ENCODE measurements at regions not wholly inside any gene's neighbourhood (a gene's known extent, or its start where the extent isn't known, plus 50 kb on each side); places are given as distances from the start of the nearest gene placed in this dataset.
"Not testable (repeated sequence)": the region's sequence is repeated elsewhere in the genome, so short reads cannot be mapped to it uniquely, and the experiment has no call there.

GRCh38 chr20:54820392-54820791, 345.0 kb downstream of the DOK5 start:
- POLR2A ChIA-PET = no interaction called here
- no peak for DNase-seq
- no peaks in the 10 kb centered on the region for H3K36me3 Mint-ChIP-seq
- no peak overlapping the region for H3K27ac Mint-ChIP-seq
- H3K4me1 Mint-ChIP-seq = no peaks in the 10 kb centered on the region
- H3K9me3 Mint-ChIP-seq = no peaks in the 10 kb centered on the region
- peaks cover 0 to 10% (median 6%) of the 10 kb centered on the region in 5 donors for H3K27me3 Mint-ChIP-seq
- ATAC-seq = no peak
- no peak overlapping the region for H3K4me3 Mint-ChIP-seq

- no peaks in the 10 kb centered on the region for H3K4me1 Mint-ChIP-seq
- H3K27me3 Mint-ChIP-seq = peaks cover 0 to 13% (median 7%) of the 10 kb centered on the region in 5 donors
- POLR2A ChIA-PET = no interaction called here
- ATAC-seq (no peak), DNase-seq (no peak)
- H3K9me3 Mint-ChIP-seq = peaks cover 0 to 6% (median 0%) of the 10 kb centered on the region in 9 donors
- no peak overlapping the region for H3K27ac Mint-ChIP-seq
- no peak overlapping the region for H3K4me3 Mint-ChIP-seq
- H3K36me3 Mint-ChIP-seq = no peaks in the 10 kb centered on the region
These were observed 331.1 kb downstream of the DOK5 start for GRCh38 chr20:54806462-54806861.

- POLR2A ChIA-PET = no interaction called here
These were observed 319.5 kb downstream of the DOK5 start for GRCh38 chr20:54794874-54795273.

GRCh38 chr20:54794110-54794509, 318.7 kb downstream of the DOK5 start:
- ATAC-seq (no peak), DNase-seq (no peak)
- POLR2A ChIA-PET = no interaction called here
- no peaks in the 10 kb centered on the region for H3K4me1 Mint-ChIP-seq
- H3K9me3 Mint-ChIP-seq = peaks cover 0 to 35% (median 12%) of the 10 kb centered on the region in 9 donors
- H3K27ac Mint-ChIP-seq = no peak overlapping the region
- H3K4me3 Mint-ChIP-seq = no peak overlapping the region
- H3K27me3 Mint-ChIP-seq = peaks cover 0 to 2% (median 0%) of the 10 kb centered on the region in 5 donors
- H3K36me3 Mint-ChIP-seq = no peaks in the 10 kb centered on the region

More at GRCh38 chr20:54794874-54795273, 319.5 kb downstream of the DOK5 start:
- no peaks in the 10 kb centered on the region for H3K36me3 Mint-ChIP-seq
- no peak overlapping the region for H3K27ac Mint-ChIP-seq
- peaks cover 0 to 28% (median 9%) of the 10 kb centered on the region in 9 donors for H3K9me3 Mint-ChIP-seq
- DNase-seq (no peak), ATAC-seq (no peak)
- H3K4me1 Mint-ChIP-seq = no peaks in the 10 kb centered on the region
- H3K4me3 Mint-ChIP-seq = no peak overlapping the region
- peaks cover 0 to 2% (median 0%) of the 10 kb centered on the region in 5 donors for H3K27me3 Mint-ChIP-seq

- Mint-ChIP-seq H3K4me3 (no peak overlapping the region), H3K27me3 (peaks cover 0 to 2% (median 0%) of the 10 kb centered on the region in 5 donors), H3K27ac (no peak overlapping the region), H3K4me1 (no peaks in the 10 kb centered on the region), H3K36me3 (no peaks in the 10 kb centered on the region), H3K9me3 (peaks cover 4 to 42% (median 18%) of the 10 kb centered on the region in 9 donors)
- no peak for DNase-seq
- ATAC-seq = no peak
- POLR2A ChIA-PET = no interaction called here
These were observed 318.0 kb downstream of the DOK5 start for GRCh38 chr20:54793291-54793992.

- Mint-ChIP-seq H3K4me3 (no peak overlapping the region), H3K27ac (no peak overlapping the region), H3K27me3 (no peaks in the 10 kb centered on the region), H3K4me1 (no peaks in the 10 kb centered on the region), H3K9me3 (peaks cover 4 to 44% (median 21%) of the 10 kb centered on the region in 9 donors), H3K36me3 (no peaks in the 10 kb centered on the region)
- DNase-seq = no peak
- POLR2A ChIA-PET = no interaction called here
- ATAC-seq = no peak
These were observed 317.3 kb downstream of the DOK5 start for GRCh38 chr20:54792688-54793087.

DNA sequence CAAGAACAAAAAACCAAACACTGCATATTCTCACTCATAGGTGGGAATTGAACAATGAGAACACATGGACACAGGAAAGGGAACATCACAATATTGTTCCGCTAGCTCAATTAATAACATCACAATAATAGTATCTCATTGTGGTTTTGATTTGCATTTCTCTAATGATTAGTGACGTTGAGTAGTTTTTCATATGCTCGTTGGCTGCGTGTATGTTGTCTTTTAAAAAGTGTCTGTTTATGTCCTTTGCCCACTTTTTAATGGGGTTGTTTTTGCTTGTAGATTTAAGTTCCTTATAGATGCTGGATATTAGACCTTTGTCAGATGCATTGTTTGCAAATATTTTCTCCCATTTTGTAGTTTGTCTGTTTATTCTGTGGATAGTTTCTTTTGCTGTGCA, 312.9 kb downstream of the DOK5 start:
- peaks cover 4 to 44% (median 21%) of the 10 kb centered on the region in 9 donors for H3K9me3 Mint-ChIP-seq
- H3K27me3 Mint-ChIP-seq, H3K36me3 Mint-ChIP-seq, DNase-seq, POLR2A ChIA-PET, ATAC-seq, H3K27ac Mint-ChIP-seq, H3K4me1 Mint-ChIP-seq, H3K4me3 Mint-ChIP-seq: not testable (repeated sequence)

- H3K4me3 Mint-ChIP-seq, ATAC-seq, H3K4me1 Mint-ChIP-seq, H3K36me3 Mint-ChIP-seq, POLR2A ChIA-PET, H3K27ac Mint-ChIP-seq, DNase-seq, H3K9me3 Mint-ChIP-seq: not testable (repeated sequence)
- peaks cover 0 to 14% (median under 1%) of the 10 kb centered on the region in 5 donors for H3K27me3 Mint-ChIP-seq
These were observed 307.4 kb downstream of the DOK5 start for GRCh38 chr20:54782758-54783157.

DNA sequence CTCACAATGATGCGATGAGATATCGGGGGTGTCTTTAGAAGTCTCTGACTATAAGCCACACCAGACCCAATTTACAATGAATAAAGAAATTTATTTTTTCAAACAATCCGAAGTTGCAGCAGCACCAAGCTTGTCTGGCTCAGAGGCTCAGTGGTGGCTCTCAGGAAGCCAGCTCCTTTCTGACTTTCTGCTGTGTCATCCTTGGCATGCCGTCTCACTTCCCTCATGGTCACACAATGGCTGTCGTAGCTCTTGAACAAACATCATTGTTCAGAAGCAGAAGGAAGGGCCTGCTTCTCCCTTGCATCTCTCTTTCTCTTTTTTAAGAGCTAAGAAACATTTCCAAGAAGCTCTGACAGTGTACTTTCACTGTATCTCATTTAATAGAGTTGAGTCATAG, 299.0 kb downstream of the DOK5 start:
- H3K4me3 Mint-ChIP-seq = no peak overlapping the region
- H3K9me3 Mint-ChIP-seq = peaks cover 0 to 9% (median 0%) of the 10 kb centered on the region in 9 donors
- no peak overlapping the region for H3K27ac Mint-ChIP-seq
- H3K36me3 Mint-ChIP-seq = no peaks in the 10 kb centered on the region
- no peak for DNase-seq
- ATAC-seq = no peak
- peaks cover 0 to 34% (median 5%) of the 10 kb centered on the region in 5 donors for H3K27me3 Mint-ChIP-seq
- POLR2A ChIA-PET = no interaction called here
- H3K4me1 Mint-ChIP-seq = no peaks in the 10 kb centered on the region

DNA sequence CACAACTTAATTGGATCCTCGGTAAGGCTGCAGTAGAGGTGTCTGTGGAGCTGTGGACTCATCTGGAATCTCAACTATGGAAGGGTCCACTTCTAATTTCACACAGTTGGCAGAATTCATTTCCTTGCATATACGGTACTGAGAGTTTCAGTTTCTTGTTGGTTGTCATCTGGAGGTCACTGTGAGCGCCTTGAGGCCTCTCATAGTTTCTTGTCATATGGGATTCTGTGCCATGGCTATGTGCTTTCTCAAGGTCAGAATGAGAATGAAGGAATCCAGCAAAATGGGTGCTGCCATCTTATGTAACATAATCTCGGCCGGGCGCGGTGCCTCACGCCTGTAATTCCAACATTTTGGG, 298.2 kb downstream of the DOK5 start:
- Mint-ChIP-seq H3K4me3 (no peak overlapping the region), H3K9me3 (peaks cover 0 to 9% (median 0%) of the 10 kb centered on the region in 9 donors), H3K4me1 (no peaks in the 10 kb centered on the region), H3K27ac (no peak overlapping the region), H3K27me3 (peaks cover 0 to 39% (median 8%) of the 10 kb centered on the region in 5 donors), H3K36me3 (no peaks in the 10 kb centered on the region)
- ATAC-seq = no peak
- DNase-seq = no peak
- POLR2A ChIA-PET = no interaction called here

DNA sequence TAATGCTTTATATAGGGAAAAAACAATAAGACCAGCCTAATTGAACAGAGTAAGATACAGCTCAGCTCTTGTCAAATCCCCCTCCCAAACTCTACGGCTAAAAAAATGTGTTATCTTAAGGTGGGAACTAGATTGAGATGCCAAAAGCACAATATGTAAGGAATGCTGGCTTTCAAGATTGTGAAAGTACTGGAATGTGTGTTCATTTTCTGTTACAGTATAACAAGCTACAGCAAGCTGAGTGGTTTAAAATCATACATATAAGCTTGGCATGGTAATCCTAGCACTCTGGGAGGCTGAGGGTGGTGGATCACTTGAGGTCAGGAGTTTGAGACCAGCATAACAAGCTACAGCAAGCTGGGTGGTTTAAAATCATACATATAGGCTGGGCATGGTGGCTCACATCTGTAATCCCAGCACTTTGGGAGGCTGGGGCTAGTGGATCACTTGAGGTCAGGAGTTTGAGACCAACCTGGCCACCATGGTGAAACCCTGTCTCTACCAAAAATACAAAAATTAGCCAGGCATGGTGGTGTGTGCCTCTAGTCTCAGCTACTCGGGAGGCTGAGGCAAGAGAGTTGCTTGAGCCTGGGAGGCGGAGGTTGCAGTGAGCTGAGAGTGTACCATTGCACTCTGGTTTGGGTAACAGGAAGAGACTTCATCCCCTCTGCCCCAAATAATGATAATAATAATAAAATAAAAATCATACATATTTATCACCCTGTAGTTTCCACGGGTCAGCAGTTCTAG, 297.7 kb downstream of the DOK5 start:
- Mint-ChIP-seq H3K9me3 (peaks cover 0 to 9% (median 0%) of the 10 kb centered on the region in 9 donors), H3K27me3 (peaks cover 0 to 39% (median 11%) of the 10 kb centered on the region in 5 donors), H3K36me3 (no peaks in the 10 kb centered on the region), H3K27ac (no peak overlapping the region), H3K4me3 (no peak overlapping the region), H3K4me1 (no peaks in the 10 kb centered on the region)
- ATAC-seq (no peak), DNase-seq (no peak)
- POLR2A ChIA-PET = no interaction called here

DNA sequence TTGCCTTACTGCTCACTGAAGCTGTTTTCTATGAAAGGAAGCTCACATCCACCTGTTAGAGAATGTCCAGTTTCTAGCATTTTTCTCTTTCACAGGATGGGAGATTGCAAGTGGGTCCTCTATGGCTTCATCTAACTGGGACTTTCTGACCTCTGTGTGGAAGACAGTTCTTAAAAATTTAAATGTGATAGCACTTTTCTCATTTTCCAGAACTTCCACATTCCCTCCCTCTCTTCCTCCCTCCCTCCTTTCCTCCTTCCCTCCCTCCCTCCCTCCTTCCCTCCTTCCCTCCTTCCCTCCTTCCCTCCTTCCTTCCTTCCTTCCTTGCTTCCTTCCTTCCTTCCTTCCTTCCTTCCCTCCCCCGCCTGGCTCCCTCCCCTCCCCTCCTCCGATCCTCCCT, 291.1 kb downstream of the DOK5 start:
- no peak overlapping the region for H3K4me3 Mint-ChIP-seq
- DNase-seq (no peak), ATAC-seq (no peak)
- H3K27ac Mint-ChIP-seq = no peak overlapping the region
- H3K4me1 Mint-ChIP-seq = no peaks in the 10 kb centered on the region
- peaks cover 0 to 20% (median 10%) of the 10 kb centered on the region in 5 donors for H3K27me3 Mint-ChIP-seq
- H3K9me3 Mint-ChIP-seq = peaks cover 0 to 7% (median 2%) of the 10 kb centered on the region in 9 donors
- no peaks in the 10 kb centered on the region for H3K36me3 Mint-ChIP-seq
- POLR2A ChIA-PET = no interaction called here

- peaks cover 0 to 9% (median 0%) of the 10 kb centered on the region in 3 donors for H3K36me3 Mint-ChIP-seq
- H3K9me3 Mint-ChIP-seq = peaks cover 3 to 17% (median 10%) of the 10 kb centered on the region in 9 donors
- ATAC-seq = no peak
- no peak overlapping the region for H3K27ac Mint-ChIP-seq
- POLR2A ChIA-PET = no interaction called here
- H3K4me3 Mint-ChIP-seq = no peak overlapping the region
- peaks cover 0 to 10% (median 6%) of the 10 kb centered on the region in 5 donors for H3K27me3 Mint-ChIP-seq
- DNase-seq = no peak
- no peaks in the 10 kb centered on the region for H3K4me1 Mint-ChIP-seq
These were observed 288.0 kb downstream of the DOK5 start for GRCh38 chr20:54763366-54763765.

All from naive thymus-derived CD8-positive, alpha-beta T cell (primary cell).